Peyer's patch (tissue), 4 donors: ENCODE measurements at regions not wholly inside any gene's neighbourhood (a gene's known extent, or its start where the extent isn't known, plus 50 kb on each side); places are given as distances from the start of the nearest gene placed in this dataset.

Experiments used
- POLR2A ChIP-seq, 2 donors: fragments of 450-650 bp; IDR thresholded peaks; one replicate each; pipeline ENCODE4 v1.5.1; 2017; ENCODE audit warnings: antibody characterized with exemption in 2 of 2, mild to moderate bottlenecking in 2 of 2, moderate library complexity in 2 of 2
- TF ChIP-seq, protein P1 (sequence below), 6 experiments: fragments of 450-650 bp in 4 of 6; fragments of 200-600 bp in 2 of 6; sonication (generic) in 1 of 6; IDR thresholded peaks; one replicate each; pipeline ENCODE4 v1.5.1; 2017 to 2019; ENCODE audit warnings: antibody characterized with exemption in 6 of 6, mild to moderate bottlenecking in 3 of 6, moderate library complexity in 1 of 6

DNA sequence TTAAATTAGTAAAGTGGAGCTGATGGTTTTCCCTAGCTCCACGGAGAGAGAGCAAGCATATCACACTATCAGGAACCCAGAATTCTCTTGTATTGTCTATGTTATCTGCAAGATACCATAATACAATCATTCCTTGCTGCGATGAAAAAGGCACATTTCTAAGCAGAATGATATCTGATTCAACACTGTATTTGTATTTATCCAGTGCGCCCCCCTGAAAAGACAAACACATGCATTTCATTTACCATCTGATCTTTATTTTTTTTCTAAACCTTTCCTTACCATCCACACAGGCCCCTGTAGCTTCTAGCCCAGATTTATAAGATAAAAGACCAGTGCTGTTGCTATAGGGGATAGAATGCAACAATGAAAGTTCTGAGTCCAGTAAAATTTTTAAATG lies 420.6 kb downstream of the TDRD15 start:
- TF ChIP-seq, protein P1, sequence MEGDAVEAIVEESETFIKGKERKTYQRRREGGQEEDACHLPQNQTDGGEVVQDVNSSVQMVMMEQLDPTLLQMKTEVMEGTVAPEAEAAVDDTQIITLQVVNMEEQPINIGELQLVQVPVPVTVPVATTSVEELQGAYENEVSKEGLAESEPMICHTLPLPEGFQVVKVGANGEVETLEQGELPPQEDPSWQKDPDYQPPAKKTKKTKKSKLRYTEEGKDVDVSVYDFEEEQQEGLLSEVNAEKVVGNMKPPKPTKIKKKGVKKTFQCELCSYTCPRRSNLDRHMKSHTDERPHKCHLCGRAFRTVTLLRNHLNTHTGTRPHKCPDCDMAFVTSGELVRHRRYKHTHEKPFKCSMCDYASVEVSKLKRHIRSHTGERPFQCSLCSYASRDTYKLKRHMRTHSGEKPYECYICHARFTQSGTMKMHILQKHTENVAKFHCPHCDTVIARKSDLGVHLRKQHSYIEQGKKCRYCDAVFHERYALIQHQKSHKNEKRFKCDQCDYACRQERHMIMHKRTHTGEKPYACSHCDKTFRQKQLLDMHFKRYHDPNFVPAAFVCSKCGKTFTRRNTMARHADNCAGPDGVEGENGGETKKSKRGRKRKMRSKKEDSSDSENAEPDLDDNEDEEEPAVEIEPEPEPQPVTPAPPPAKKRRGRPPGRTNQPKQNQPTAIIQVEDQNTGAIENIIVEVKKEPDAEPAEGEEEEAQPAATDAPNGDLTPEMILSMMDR (IDR thresholded peaks at IDR 0.05): no peak
- no peak for TF ChIP-seq POLR2A (IDR thresholded peaks at IDR 0.05)
